PC-3 (cell line): ENCODE measurements at regions not wholly inside any gene's neighbourhood (a gene's known extent, or its start where the extent isn't known, plus 50 kb on each side); places are given as distances from the start of the nearest gene placed in this dataset.

Experiments
- ATAC-seq: fragments of 200-7000 bp; cut with Tn5 transposase; 2 replicates; pipeline ENCODE4 v1.9.1; 2020; ENCODE audit warnings: mild to moderate bottlenecking, moderate library complexity
- BruUV-seq: library from RNA; stranded (reverse); fragments of 400-500 nt; replicated peaks from 2 replicates; lab custom pipeline; 2021; lab: Mats Ljungman, UMichigan
- CTCF ChIA-PET: fragments of 300-600 bp; sonication (Branson Sonifier 250); formaldehyde crosslinking; loops from one replicate; lab custom pipeline; 2022; ENCODE audit warnings: antibody characterized with exemption; lab: Charles Lee
- POLR2A ChIA-PET: fragments of 300-600 bp; sonication (Branson Sonifier 250); formaldehyde crosslinking; loops from one replicate; lab custom pipeline; 2022; ENCODE audit warnings: antibody characterized with exemption; ENCODE audit not compliant: unreplicated experiment; lab: Charles Lee
- DNase-seq: peaks from one replicate; pipeline ENCODE4 v3.0.0-alpha.2; 2015
- H2AFZ ChIP-seq: fragments of 300-600 bp; sonication (generic); 2 replicates; pipeline ENCODE4 v1.6.0; 2016; ENCODE audit warnings: antibody characterized with exemption, low read length
- H3F3A ChIP-seq: fragments of 300-600 bp; sonication (generic); one replicate; pipeline ENCODE4 v1.6.0; 2017; ENCODE audit warnings: antibody characterized with exemption, low read length, control low read depth, mild to moderate bottlenecking; ENCODE audit not compliant: unreplicated experiment
- H3K27ac ChIP-seq: fragments of 300-600 bp; sonication (generic); 2 replicates; pipeline ENCODE4 v1.5.1; 2016; ENCODE audit warnings: mild to moderate bottlenecking, low read length
- H3K27me3 ChIP-seq: fragments of 300-600 bp; sonication (generic); 2 replicates; pipeline ENCODE4 v1.6.1; 2016; ENCODE audit warnings: low read length, mixed read lengths
- H3K36me3 ChIP-seq: fragments of 300-600 bp; sonication (generic); 2 replicates; pipeline ENCODE4 v1.6.1; 2016; ENCODE audit warnings: low read depth, mixed run types, low read length, mixed read lengths
- H3K4me1 ChIP-seq: fragments of 300-600 bp; sonication (generic); 2 replicates; pipeline ENCODE4 v1.5.1; 2016; ENCODE audit warnings: low read length; ENCODE audit not compliant: insufficient read depth
- H3K4me2 ChIP-seq: fragments of 300-600 bp; sonication (generic); 2 replicates; pipeline ENCODE4 v1.6.0; 2016; ENCODE audit warnings: low read length
- H3K4me3 ChIP-seq: fragments of 300-600 bp; sonication (generic); 2 replicates; pipeline ENCODE4 v1.5.1; 2016; ENCODE audit warnings: mild to moderate bottlenecking, low read length, mixed read lengths
- H3K79me2 ChIP-seq: fragments of 300-600 bp; sonication (generic); 2 replicates; pipeline ENCODE4 v1.6.1; 2017; ENCODE audit warnings: low read length, mixed read lengths
- H3K9ac ChIP-seq: fragments of 300-600 bp; sonication (generic); 2 replicates; pipeline ENCODE4 v1.6.0; 2016; ENCODE audit warnings: mild to moderate bottlenecking, low read length
- H3K9me2 ChIP-seq: fragments of 300-600 bp; sonication (generic); replicated peaks from 2 replicates; pipeline ENCODE4 v1.6.1; 2016; ENCODE audit warnings: mixed run types, low read length, mixed read lengths
- H3K9me3 ChIP-seq: fragments of 300-600 bp; sonication (generic); 2 replicates; pipeline ENCODE4 v1.6.1; 2016; ENCODE audit warnings: low read length, mixed read lengths
- H4K20me1 ChIP-seq: fragments of 300-600 bp; sonication (generic); 2 replicates; pipeline ENCODE4 v1.6.1; 2016; ENCODE audit warnings: low read length, mixed read lengths
- CTCF ChIP-seq: fragments of 300-600 bp; sonication (generic); conservative IDR thresholded peaks from 2 replicates; pipeline ENCODE4 v1.5.1; 2017; ENCODE audit warnings: antibody characterized with exemption, low read depth, mild to moderate bottlenecking, low read length
- EZH2 ChIP-seq: fragments of 300-600 bp; sonication (generic); IDR thresholded peaks from one replicate; pipeline ENCODE4 v1.6.1; 2017; ENCODE audit warnings: antibody characterized with exemption, mild to moderate bottlenecking, low read length; ENCODE audit not compliant: unreplicated experiment
- EZH2phosphoT487 ChIP-seq: fragments of 300-600 bp; sonication (generic); IDR thresholded peaks from 2 replicates; pipeline ENCODE4 v1.6.1; 2018; ENCODE audit warnings: mild to moderate bottlenecking, antibody characterized with exemption, low read length, borderline replicate concordance
- intact Hi-C: fragments of 100-400 bp; cut with micrococcal nuclease; formaldehyde crosslinking; loops from 2 replicates; pipeline ENCODE4 v1.9.0; 2023

- no peaks in the 10 kb centered on the region for H3K4me1 ChIP-seq
- no peak overlapping the region for H3K4me3 ChIP-seq
- no peaks in the 10 kb centered on the region for H3F3A ChIP-seq
- intact Hi-C loops, result no loop called here
- no peak overlapping the region for H2AFZ ChIP-seq
- no peaks in the 10 kb centered on the region for H4K20me1 ChIP-seq
- no peaks in the 10 kb centered on the region for H3K9me2 ChIP-seq
- DNase-seq (no peak), ATAC-seq (no peak)
- POLR2A ChIA-PET, result no interaction called here
- no TSS peak for BruUV-seq
- H3K27me3 ChIP-seq, result no peaks in the 10 kb centered on the region
- no peaks in the 10 kb centered on the region for H3K9me3 ChIP-seq
- CTCF ChIA-PET, result no interaction called here
- no peaks in the 10 kb centered on the region for H3K36me3 ChIP-seq
- H3K27ac ChIP-seq, result no peak overlapping the region
- no peak overlapping the region for H3K4me2 ChIP-seq
- H3K9ac ChIP-seq, result no peak overlapping the region
- no peak for TF ChIP-seq EZH2
- TF ChIP-seq EZH2phosphoT487, result no peak
- TF ChIP-seq CTCF, result no peak
- H3K79me2 ChIP-seq, result no peaks in the 10 kb centered on the region
Measured at GRCh38 chr3:164080208-164080607, 998.1 kb downstream of the SI start.

- Histone ChIP-seq H3K27me3 (no peaks in the 10 kb centered on the region), H3K9ac (no peak overlapping the region), H2AFZ (no peak overlapping the region), H3F3A (no peaks in the 10 kb centered on the region), H3K4me2 (no peak overlapping the region), H3K9me2 (no peaks in the 10 kb centered on the region), H3K4me1 (no peaks in the 10 kb centered on the region), H3K27ac (no peak overlapping the region), H3K36me3 (no peaks in the 10 kb centered on the region), H3K79me2 (no peaks in the 10 kb centered on the region), H3K9me3 (no peaks in the 10 kb centered on the region), H4K20me1 (no peaks in the 10 kb centered on the region), H3K4me3 (no peak overlapping the region)
- POLR2A ChIA-PET, result interaction anchor here (0.6 kb wide), 1 partner anchor 263 kb away, joined by 20 read pairs; no protein-coding TSS in a partner anchor
- no peak for TF ChIP-seq EZH2phosphoT487
- no peak for TF ChIP-seq EZH2
- TF ChIP-seq CTCF, result no peak
- no peak for DNase-seq
- BruUV-seq, result no TSS peak
- ATAC-seq, result no peak
- intact Hi-C loops, result no loop called here
- CTCF ChIA-PET, result no interaction called here
Measured at GRCh38 chr3:164064298-164064697, 1014.0 kb downstream of the SI start.

GRCh38 chr3:164060923-164061322 lies 1017.4 kb downstream of the SI start:
- ChIA-PET CTCF (no interaction called here), POLR2A (no interaction called here)
- intact Hi-C loops, result no loop called here
- no peaks in the 10 kb centered on the region for H3K27me3 ChIP-seq
- H3K9me3 ChIP-seq, result no peaks in the 10 kb centered on the region
- H3F3A ChIP-seq, result no peaks in the 10 kb centered on the region
- no peak overlapping the region for H3K9ac ChIP-seq
- TF ChIP-seq EZH2 (no peak), CTCF (no peak), EZH2phosphoT487 (no peak)
- no peak overlapping the region for H2AFZ ChIP-seq
- no peak overlapping the region for H3K4me2 ChIP-seq
- H3K79me2 ChIP-seq, result no peaks in the 10 kb centered on the region
- no peak overlapping the region for H3K27ac ChIP-seq
- no peaks in the 10 kb centered on the region for H4K20me1 ChIP-seq
- H3K4me3 ChIP-seq, result no peak overlapping the region
- H3K9me2 ChIP-seq, result no peaks in the 10 kb centered on the region
- ATAC-seq (no peak), DNase-seq (no peak)
- BruUV-seq, result no TSS peak
- H3K36me3 ChIP-seq, result no peaks in the 10 kb centered on the region
- H3K4me1 ChIP-seq, result no peaks in the 10 kb centered on the region
